HG03060 (cell line): ENCODE measurements at regions not wholly inside any gene's neighbourhood (a gene's known extent, or its start where the extent isn't known, plus 50 kb on each side); places are given as distances from the start of the nearest gene placed in this dataset.

Source experiments
- ATAC-seq: cut with Tn5 transposase; IDR thresholded peaks from one replicate; pipeline ENCODE4 v1.9.1; 2021; ENCODE audit warnings: low read depth, moderate number of reproducible peaks; ENCODE audit not compliant: unreplicated experiment

- ATAC-seq = no peak
These were observed 498.7 kb upstream of the MKI67 start for GRCh38 chr10:128624656-128625530.

DNA sequence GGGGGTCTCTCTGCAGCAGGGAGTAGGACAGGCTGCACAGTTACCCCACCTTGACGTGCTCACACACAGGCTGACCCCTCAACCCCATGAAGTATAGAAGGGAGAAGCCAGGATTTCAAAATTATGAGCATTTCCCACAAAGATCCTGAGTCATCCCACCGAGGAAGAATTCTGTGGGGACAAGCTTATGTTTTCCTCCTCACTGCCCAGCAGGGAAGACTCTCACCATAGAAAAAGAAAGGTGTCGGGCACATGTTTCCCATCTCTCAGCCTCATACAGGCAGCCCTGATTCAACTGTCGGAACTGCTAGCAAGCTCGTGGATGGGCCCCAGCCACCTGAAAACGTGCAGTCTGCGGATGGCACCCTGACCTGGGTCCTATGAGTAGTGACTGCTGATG lies 499.7 kb upstream of the MKI67 start:
- no peak for ATAC-seq

GRCh38 chr10:128626397-128627000 lies 500.3 kb upstream of the MKI67 start:
- ATAC-seq = no peak

DNA sequence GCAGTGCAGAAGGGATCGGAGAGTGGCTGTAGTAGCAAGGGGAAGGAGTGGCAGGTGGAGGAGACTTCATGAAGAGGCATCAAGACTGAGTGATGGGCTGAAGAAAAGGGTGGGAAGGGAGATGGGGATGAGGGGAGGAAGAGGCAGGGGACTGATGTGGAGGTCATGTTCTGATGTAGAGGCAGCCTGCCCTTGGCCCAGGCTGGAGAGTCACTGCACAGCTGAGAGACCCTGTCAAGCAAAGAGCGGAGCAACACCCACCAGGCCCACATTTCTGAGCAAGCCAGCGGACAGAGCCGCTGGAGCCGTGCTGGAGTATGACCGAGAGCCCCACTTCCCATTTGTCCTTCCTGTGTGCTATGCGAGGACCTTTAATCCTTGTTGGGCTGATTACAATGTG lies 501.6 kb upstream of the MKI67 start:
- no peak for ATAC-seq

GRCh38 chr10:128628252-128628651 lies 502.0 kb upstream of the MKI67 start:
- ATAC-seq = no peak

GRCh38 chr10:128629111-128630096 lies 503.2 kb upstream of the MKI67 start:
- ATAC-seq = no peak

- no peak for ATAC-seq
These were observed 504.6 kb upstream of the MKI67 start for GRCh38 chr10:128630787-128631252.

- no peak for ATAC-seq
These were observed 505.6 kb upstream of the MKI67 start for GRCh38 chr10:128631801-128632241.

DNA sequence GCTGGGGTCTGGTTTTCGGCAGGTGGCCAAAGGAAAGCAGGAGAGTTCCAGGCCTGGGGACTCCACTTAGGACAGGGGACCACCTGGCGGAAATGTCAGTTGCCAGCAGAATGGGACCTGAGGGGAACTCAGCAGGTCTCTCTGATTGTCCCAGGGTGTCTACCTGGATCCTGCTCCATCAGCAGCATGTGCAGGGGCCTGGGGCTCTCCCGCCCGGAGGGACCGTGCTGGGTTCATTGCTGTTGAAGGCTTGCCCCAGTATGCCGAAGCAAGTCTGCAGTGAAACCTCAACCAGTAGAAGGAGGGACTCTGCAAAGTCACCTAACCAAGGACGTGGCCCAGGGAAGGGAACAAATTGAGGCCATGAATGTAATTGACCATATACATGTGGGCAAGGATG lies 506.5 kb upstream of the MKI67 start:
- no peak for ATAC-seq

DNA sequence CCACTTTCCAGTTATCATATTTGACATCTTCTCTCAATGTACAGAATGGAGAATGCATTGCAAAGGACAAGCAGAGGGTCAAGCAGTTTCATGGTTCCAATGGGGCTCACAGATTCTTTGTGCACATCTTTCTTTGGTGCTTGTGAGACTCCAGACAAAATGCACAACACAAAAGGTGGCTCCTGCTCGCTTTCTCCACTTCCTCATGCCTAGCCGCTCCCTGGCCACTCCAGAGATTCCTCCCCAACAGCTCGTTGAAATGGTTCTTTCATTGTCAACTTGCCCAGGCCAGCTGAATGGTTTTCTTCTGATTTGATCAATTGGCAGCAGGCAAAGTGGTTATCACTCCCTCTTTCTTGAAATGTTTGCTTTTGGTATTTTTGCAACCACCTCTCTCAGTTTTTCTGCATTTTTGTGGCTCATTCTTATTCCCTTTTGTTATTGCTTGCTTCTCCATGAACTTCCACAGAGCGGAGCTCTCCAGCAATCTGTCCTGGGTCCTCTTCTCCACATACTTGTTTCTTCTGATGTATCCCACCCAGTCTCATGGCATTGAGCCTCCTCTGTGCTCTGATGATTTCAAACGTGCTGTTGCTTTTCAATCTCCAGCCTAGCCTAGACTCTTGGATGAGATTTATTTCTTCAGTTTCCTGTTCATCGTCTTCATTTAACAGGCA lies 507.8 kb upstream of the MKI67 start:
- no peak for ATAC-seq

GRCh38 chr10:128642023-128642422 lies 515.8 kb upstream of the MKI67 start:
- no peak for ATAC-seq

DNA sequence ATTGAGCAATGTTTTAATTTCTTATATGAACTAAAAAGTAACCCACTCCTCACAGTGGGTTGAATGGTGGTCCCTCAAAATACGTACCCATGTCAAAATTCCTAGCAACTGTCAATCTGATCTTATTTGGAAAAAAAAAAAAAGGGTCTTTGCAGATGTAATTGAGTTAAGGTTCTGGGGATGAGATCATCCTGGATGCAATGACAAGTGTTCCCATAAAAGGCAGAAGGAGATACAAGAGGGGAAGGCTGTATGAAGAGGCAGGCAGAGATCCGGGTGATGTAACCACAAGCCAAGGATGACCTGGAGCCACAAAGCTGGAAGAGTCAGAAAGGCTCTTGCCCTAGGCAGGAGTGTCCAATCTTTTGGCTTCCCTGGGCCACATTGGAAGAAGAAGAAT lies 516.3 kb upstream of the MKI67 start:
- no peak for ATAC-seq

DNA sequence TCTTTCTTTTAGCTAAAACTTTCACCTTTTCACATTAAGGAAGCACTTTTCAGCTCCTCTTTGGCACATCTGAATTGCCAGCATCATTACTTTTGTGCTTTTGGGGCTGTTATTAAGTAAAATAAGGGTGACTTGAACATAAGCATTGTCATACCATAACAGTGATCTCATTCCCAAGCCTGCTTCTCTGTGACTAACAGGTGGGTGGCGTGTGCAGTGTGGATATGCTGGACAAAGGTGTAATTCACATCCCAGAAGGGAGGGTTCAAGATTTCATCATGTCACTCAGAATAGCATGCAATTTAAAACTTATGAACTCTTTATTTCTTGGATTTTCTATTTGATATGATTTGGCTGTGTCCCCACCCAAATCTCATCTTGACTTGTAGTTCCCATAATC lies 517.4 kb upstream of the MKI67 start:
- no peak for ATAC-seq

GRCh38 chr10:128645486-128645885 lies 519.3 kb upstream of the MKI67 start:
- no peak for ATAC-seq

DNA sequence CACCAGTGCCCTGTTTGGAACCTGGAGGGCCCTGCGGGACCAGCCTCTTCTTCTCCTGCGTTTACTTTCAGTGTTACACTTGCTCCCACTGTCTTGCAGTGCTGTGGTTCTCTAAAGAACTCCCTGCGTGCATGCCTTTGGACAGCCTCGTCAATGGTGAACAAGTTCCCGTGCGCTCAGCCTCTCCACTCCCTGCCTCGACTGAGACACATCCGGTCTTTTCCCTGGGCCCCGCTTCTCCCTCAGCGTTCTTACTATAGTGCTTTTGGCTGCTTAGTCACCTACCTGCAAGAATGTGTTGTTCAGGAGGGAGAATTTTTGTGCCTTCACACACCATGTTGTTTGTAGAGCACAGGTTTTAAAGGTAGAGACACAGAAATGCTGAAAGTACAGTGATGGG lies 520.7 kb upstream of the MKI67 start:
- no peak for ATAC-seq

- no peak for ATAC-seq
These were observed 531.3 kb upstream of the MKI67 start for GRCh38 chr10:128657548-128657947.

- no peak for ATAC-seq
These were observed 534.5 kb upstream of the MKI67 start for GRCh38 chr10:128660726-128661125.

DNA sequence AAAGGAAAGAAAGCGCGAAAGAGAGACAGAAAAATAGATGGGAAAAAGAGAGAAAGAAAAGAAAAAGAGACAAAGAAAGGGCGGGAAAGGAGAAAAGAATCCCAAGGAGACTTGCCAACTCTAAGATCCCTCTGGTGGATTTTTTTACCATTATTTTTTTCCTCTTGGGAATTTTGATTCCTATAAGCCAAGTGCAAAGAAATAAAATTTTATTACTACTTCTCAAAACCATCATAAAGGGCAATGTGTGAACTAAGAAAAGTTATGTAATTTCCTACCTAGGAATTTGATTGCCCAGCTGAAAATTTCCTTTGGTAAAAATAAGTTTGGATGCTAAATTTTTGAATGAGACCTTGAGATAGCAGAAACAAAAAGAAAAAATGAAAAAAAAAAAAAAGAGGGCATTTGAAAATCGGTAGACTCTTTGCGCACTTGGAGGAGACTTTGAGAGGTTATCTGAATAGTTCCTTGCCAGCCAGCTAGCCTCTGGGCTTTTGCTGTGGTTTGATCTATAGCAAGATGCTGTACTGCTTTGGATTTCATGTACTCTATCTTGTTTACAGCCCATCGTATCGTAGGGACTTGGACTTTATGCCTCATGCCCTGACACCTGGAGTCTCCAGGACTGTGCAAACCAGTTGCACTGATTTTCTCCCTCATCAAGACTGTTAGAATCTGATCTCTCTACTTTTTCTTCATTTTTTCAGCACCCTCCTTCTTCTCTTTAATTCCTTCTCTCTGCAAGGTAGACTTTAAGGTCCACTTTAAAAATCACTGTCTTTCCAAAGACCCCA lies 535.4 kb upstream of the MKI67 start:
- no peak for ATAC-seq

GRCh38 chr10:128662520-128662919 lies 536.3 kb upstream of the MKI67 start:
- no peak for ATAC-seq
